ENCODE measurements at regions not wholly inside any gene's neighbourhood (a gene's known extent, or its start where the extent isn't known, plus 50 kb on each side); places are given as distances from the start of the nearest gene placed in this dataset.

GRCh38 chr5:82354543-82354942, 76.4 kb upstream of the RPS23 start:
- H2AFZ ChIP-seq (ENCODE audit: low read depth, low read length) = no peak overlapping the region
- no peak for TF ChIP-seq EZH2phosphoT487 (IDR thresholded peaks at IDR 0.05; ENCODE audit: low read depth)
- TF ChIP-seq, protein P1, sequence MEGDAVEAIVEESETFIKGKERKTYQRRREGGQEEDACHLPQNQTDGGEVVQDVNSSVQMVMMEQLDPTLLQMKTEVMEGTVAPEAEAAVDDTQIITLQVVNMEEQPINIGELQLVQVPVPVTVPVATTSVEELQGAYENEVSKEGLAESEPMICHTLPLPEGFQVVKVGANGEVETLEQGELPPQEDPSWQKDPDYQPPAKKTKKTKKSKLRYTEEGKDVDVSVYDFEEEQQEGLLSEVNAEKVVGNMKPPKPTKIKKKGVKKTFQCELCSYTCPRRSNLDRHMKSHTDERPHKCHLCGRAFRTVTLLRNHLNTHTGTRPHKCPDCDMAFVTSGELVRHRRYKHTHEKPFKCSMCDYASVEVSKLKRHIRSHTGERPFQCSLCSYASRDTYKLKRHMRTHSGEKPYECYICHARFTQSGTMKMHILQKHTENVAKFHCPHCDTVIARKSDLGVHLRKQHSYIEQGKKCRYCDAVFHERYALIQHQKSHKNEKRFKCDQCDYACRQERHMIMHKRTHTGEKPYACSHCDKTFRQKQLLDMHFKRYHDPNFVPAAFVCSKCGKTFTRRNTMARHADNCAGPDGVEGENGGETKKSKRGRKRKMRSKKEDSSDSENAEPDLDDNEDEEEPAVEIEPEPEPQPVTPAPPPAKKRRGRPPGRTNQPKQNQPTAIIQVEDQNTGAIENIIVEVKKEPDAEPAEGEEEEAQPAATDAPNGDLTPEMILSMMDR (IDR thresholded peaks at IDR 0.05; ENCODE audit: low read depth, low read length) = no peak

GRCh38 chr5:82353522-82353921, 75.4 kb upstream of the RPS23 start:
- no peak overlapping the region for H2AFZ ChIP-seq (ENCODE audit: low read depth, low read length)
- H4K20me1 ChIP-seq (ENCODE audit: insufficient read depth, low read length) = no peaks in the 10 kb centered on the region
- TF ChIP-seq EZH2phosphoT487 (IDR thresholded peaks at IDR 0.05; ENCODE audit: low read depth) = no peak
- TF ChIP-seq, protein P1 (IDR thresholded peaks at IDR 0.05; ENCODE audit: low read depth, low read length) = no peak
- no peaks in the 10 kb centered on the region for H3K9me3 ChIP-seq (ENCODE audit: insufficient read depth, low read length)
- H3K4me2 ChIP-seq (ENCODE audit: low read length) = no peak overlapping the region
- no peak overlapping the region for H3K9ac ChIP-seq (ENCODE audit: low read length)
- no peaks in the 10 kb centered on the region; the same call in 1 of the 2 replicates for H3K4me1 ChIP-seq (ENCODE audit: low read length)
- H3K4me3 ChIP-seq (ENCODE audit: low read length) = no peak overlapping the region
- H3K79me2 ChIP-seq (ENCODE audit: low read length) = no peaks in the 10 kb centered on the region
- no peak overlapping the region for H3K27ac ChIP-seq (ENCODE audit: low read length)
- H3K36me3 ChIP-seq (replicated peaks; ENCODE audit: low read depth, low read length) = no peaks in the 10 kb centered on the region
- no peaks in the 10 kb centered on the region for H3K27me3 ChIP-seq (ENCODE audit: low read depth, low read length)

More at GRCh38 chr5:82354543-82354942, 76.4 kb upstream of the RPS23 start:
- no peaks in the 10 kb centered on the region for H4K20me1 ChIP-seq (ENCODE audit: insufficient read depth, low read length)
- no peak overlapping the region for H3K9ac ChIP-seq (ENCODE audit: low read length)
- no peaks in the 10 kb centered on the region for H3K36me3 ChIP-seq (replicated peaks; ENCODE audit: low read depth, low read length)
- no peaks in the 10 kb centered on the region for H3K79me2 ChIP-seq (ENCODE audit: low read length)
- no peaks in the 10 kb centered on the region; the same call in 1 of the 2 replicates for H3K4me1 ChIP-seq (ENCODE audit: low read length)
- H3K4me2 ChIP-seq (ENCODE audit: low read length) = no peak overlapping the region
- H3K27ac ChIP-seq (ENCODE audit: low read length) = no peak overlapping the region
- no peaks in the 10 kb centered on the region for H3K9me3 ChIP-seq (ENCODE audit: insufficient read depth, low read length)
- H3K27me3 ChIP-seq (ENCODE audit: low read depth, low read length) = no peaks in the 10 kb centered on the region
- no peak overlapping the region for H3K4me3 ChIP-seq (ENCODE audit: low read length)

DNA sequence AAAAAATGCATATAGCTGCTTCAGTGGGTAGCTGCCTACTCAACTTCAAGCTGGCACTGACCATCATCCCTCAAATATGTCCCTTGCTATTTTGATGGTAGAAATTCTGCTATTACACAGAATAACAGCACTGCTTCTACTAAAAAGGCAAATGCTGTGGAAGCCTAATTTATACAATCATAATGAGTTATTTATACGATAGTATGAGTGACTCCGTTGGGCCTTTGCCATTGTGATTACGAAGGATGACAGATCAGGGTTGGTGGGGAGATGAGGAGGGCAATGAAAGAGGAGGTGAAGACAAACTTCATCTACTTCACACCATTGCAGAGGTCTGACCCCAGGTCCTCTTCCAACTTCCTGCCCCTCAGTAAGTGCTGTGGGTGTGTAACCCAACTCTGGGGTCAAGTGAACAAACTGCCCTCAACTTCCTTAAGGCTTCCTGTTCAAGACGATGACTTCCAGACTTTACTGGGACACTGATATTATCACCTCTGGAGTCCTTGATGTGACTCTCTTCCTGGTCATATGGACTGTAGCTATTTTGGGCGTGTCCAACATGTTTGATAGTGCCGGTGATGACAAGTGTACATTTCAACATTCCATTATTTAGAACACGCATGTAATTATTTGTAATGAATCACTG, 74.1 kb upstream of the RPS23 start:
- H3K36me3 ChIP-seq (replicated peaks; ENCODE audit: low read depth, low read length) = no peaks in the 10 kb centered on the region
- H3K9me3 ChIP-seq (ENCODE audit: insufficient read depth, low read length) = no peaks in the 10 kb centered on the region
- H3K4me3 ChIP-seq (ENCODE audit: low read length) = no peak overlapping the region
- no peaks in the 10 kb centered on the region for H3K79me2 ChIP-seq (ENCODE audit: low read length)
- H3K4me1 ChIP-seq (ENCODE audit: low read length) = no peaks in the 10 kb centered on the region; the same call in 1 of the 2 replicates
- no peaks in the 10 kb centered on the region for H4K20me1 ChIP-seq (ENCODE audit: insufficient read depth, low read length)
- H3K4me2 ChIP-seq (ENCODE audit: low read length) = no peak overlapping the region
- H2AFZ ChIP-seq (ENCODE audit: low read depth, low read length) = no peak overlapping the region
- no peak for TF ChIP-seq EZH2phosphoT487 (IDR thresholded peaks at IDR 0.05; ENCODE audit: low read depth)
- H3K27me3 ChIP-seq (ENCODE audit: low read depth, low read length) = no peaks in the 10 kb centered on the region
- no peak overlapping the region for H3K27ac ChIP-seq (ENCODE audit: low read length)
- H3K9ac ChIP-seq (ENCODE audit: low read length) = no peak overlapping the region

- Histone ChIP-seq H4K20me1 (ENCODE audit: insufficient read depth, low read length) (no peaks in the 10 kb centered on the region), H3K9ac (ENCODE audit: low read length) (no peak overlapping the region), H2AFZ (ENCODE audit: low read depth, low read length) (peak overlapping the region; percentile 52; the same call in 1 of the 2 replicates), H3K36me3 (replicated peaks; ENCODE audit: low read depth, low read length) (no peaks in the 10 kb centered on the region), H3K9me3 (ENCODE audit: insufficient read depth, low read length) (no peaks in the 10 kb centered on the region), H3K4me2 (ENCODE audit: low read length) (no peak overlapping the region), H3K4me1 (ENCODE audit: low read length) (no peaks in the 10 kb centered on the region; the same call in 1 of the 2 replicates), H3K27me3 (ENCODE audit: low read depth, low read length) (no peaks in the 10 kb centered on the region), H3K27ac (ENCODE audit: low read length) (no peak overlapping the region), H3K4me3 (ENCODE audit: low read length) (no peak overlapping the region), H3K79me2 (ENCODE audit: low read length) (no peaks in the 10 kb centered on the region)
- TF ChIP-seq, protein P1 (IDR thresholded peaks at IDR 0.05; ENCODE audit: low read depth, low read length) = peak; percentile 63
- no peak for TF ChIP-seq EZH2phosphoT487 (IDR thresholded peaks at IDR 0.05; ENCODE audit: low read depth)
Measured at GRCh38 chr5:82351754-82352145, 73.6 kb upstream of the RPS23 start.
